ENCODE measurements at regions not wholly inside any gene's neighbourhood (a gene's known extent, or its start where the extent isn't known, plus 50 kb on each side); places are given as distances from the start of the nearest gene placed in this dataset.
"Not testable (repeated sequence)": the region's sequence is repeated elsewhere in the genome, so short reads cannot be mapped to it uniquely, and the experiment has no call there.

DNA sequence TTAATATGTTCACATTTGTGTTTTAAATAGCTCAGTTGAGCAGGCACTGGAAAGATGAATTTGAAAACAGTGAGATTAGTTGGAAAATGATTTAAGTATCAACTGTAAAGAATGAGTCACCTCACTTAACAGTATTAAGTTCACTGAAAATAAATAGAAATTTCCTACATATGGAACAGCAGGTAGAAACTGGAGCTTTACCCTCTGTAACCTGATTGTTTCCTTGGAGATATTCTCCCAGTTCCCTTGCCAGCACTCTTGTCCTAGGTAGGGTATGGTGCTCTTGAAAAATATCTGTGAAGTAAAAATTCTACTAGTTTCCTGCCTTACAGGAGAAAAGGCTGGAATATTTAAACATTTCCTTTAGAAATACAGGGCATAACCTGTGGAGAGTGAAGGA is 81.3 kb upstream of the DLGAP1 start:
- H3K4me3 ChIP-seq = no peak overlapping the region
- H3K4me1 ChIP-seq = no peaks in the 10 kb centered on the region
- no peak overlapping the region for H3K27ac ChIP-seq
- H3K36me3 ChIP-seq = no peaks in the 10 kb centered on the region
- no peak for TF ChIP-seq CTCF (IDR thresholded peaks at IDR 0.05)
- H3K27me3 ChIP-seq (ENCODE audit: low read depth) = no peaks in the 10 kb centered on the region
- intact Hi-C loops (cut with DNase I) = no loop called here
- ATAC-seq (peak in 1 of 2 donors; percentile 47), DNase-seq (no peak)
- H3K9me3 ChIP-seq = peaks cover 17% of the 10 kb centered on the region

DNA sequence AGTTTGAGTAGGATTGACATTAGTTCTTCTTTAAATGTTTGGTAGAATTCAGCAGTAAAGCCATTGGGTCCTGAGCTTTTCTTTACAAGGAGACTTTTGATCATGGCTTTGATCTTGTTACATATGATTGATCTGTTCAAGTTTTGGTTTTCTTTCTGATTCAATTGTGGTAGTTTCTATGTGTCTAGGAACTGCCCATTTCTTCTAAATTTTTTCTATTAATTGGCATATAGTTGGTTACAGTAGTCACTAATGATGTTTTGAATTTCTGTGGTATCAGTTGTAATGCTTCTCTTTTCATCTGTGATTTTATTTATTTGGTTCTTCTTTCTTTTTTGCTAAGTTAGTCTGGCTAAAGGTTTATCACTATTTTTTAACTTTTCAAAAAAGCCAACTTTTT is 73.3 kb upstream of the DLGAP1 start:
- TF ChIP-seq CTCF (IDR thresholded peaks at IDR 0.05) = no peak
- Histone ChIP-seq H3K9me3 (peaks cover 13% of the 10 kb centered on the region), H3K27me3 (ENCODE audit: low read depth) (no peaks in the 10 kb centered on the region), H3K4me1 (no peaks in the 10 kb centered on the region), H3K36me3 (no peaks in the 10 kb centered on the region), H3K27ac (no peak overlapping the region), H3K4me3 (no peak overlapping the region)
- no peak for ATAC-seq
- DNase-seq = no peak
- intact Hi-C loops (cut with DNase I) = no loop called here

DNA sequence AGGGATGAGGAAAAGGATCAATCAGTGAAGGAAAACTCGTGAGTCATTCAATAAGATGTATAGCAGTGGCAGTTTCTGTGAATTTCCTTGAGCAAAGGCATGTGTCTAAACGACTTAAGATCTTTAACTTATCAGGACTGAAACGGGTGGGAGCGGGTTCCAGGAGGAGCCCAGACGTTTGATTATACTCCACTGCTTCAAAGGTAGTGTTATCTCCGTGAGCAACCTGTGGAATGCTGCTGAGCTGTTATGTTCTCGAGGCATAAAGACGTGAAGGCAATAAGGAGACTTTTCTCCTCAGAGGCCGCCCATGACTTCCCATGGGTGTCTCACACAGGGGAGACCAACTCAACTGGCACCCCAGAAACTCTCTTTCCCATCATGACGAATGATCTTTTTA is 72.7 kb upstream of the DLGAP1 start:
- H3K9me3 ChIP-seq; intact Hi-C loops (cut with DNase I); H3K27ac ChIP-seq; H3K27me3 ChIP-seq (ENCODE audit: low read depth); ATAC-seq; DNase-seq; H3K36me3 ChIP-seq; H3K4me3 ChIP-seq; H3K4me1 ChIP-seq: not testable (repeated sequence)

GRCh38 chr18:4524096-4524495 is 69.0 kb upstream of the DLGAP1 start:
- TF ChIP-seq CTCF (IDR thresholded peaks at IDR 0.05) = no peak
- H3K4me3 ChIP-seq = no peak overlapping the region
- H3K9me3 ChIP-seq = no peaks in the 10 kb centered on the region
- no peaks in the 10 kb centered on the region for H3K36me3 ChIP-seq
- no peaks in the 10 kb centered on the region for H3K4me1 ChIP-seq
- ATAC-seq (no peak), DNase-seq (no peak)
- intact Hi-C loops (cut with DNase I) = no loop called here
- H3K27ac ChIP-seq = no peak overlapping the region
- no peaks in the 10 kb centered on the region for H3K27me3 ChIP-seq (ENCODE audit: low read depth)

DNA sequence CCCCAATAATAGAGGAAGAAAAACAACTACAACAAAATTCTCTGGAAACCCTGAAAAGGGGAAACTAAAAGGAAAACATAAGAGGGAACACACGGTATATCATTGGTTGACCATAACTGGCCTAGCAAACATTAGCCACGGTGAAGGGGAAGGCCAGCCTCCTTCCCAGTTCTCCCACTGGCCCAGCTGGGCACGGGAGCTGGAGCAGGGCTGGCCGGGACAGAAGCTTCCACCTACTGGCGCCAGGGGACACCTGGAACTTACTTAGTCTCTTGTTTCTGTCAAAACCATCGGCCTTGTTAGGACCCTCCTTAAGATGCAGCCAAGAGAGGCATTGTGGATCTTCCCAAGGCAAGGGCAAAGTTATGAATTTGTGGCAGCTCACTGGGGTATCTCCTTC is 56.1 kb upstream of the DLGAP1 start:
- ATAC-seq (no peak), DNase-seq (no peak)
- H3K27ac ChIP-seq = no peak overlapping the region
- intact Hi-C loops (cut with DNase I) = no loop called here
- H3K36me3 ChIP-seq = no peaks in the 10 kb centered on the region
- no peaks in the 10 kb centered on the region for H3K4me1 ChIP-seq
- no peaks in the 10 kb centered on the region for H3K27me3 ChIP-seq (ENCODE audit: low read depth)
- TF ChIP-seq CTCF (IDR thresholded peaks at IDR 0.05) = no peak
- no peaks in the 10 kb centered on the region for H3K9me3 ChIP-seq
- no peak overlapping the region for H3K4me3 ChIP-seq

DNA sequence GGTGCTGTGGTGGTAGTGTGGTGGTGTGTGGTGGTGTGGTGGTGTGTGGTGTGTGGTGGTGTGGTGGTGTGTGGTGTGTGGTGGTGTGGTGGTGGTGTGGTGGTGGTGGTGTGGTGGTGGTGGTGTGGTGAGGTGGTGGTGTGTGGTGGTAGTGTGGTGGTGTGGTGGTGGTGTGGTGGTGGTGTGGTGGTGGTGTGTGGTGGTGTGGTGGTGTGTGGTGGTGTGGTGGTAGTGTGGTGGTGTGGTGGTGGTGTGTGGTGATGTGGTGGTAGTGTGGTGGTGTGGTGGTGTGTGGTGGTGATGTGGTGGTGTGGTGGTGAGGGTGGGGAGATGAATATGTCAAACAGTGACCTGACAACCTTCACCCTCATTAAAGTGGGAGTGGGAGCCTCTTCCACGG is 55.6 kb upstream of the DLGAP1 start:
- ATAC-seq (peak; percentile 91 to 96), DNase-seq (no peak)
- no peaks in the 10 kb centered on the region for H3K27me3 ChIP-seq (ENCODE audit: low read depth)
- H3K9me3 ChIP-seq = no peaks in the 10 kb centered on the region
- no peaks in the 10 kb centered on the region for H3K4me1 ChIP-seq
- H3K36me3 ChIP-seq = no peaks in the 10 kb centered on the region
- TF ChIP-seq CTCF (IDR thresholded peaks at IDR 0.05) = no peak
- H3K27ac ChIP-seq = no peak overlapping the region
- no peak overlapping the region for H3K4me3 ChIP-seq
- intact Hi-C loops (cut with DNase I) = no loop called here
